H1 (cell line): ENCODE measurements at regions not wholly inside any gene's neighbourhood (a gene's known extent, or its start where the extent isn't known, plus 50 kb on each side); places are given as distances from the start of the nearest gene placed in this dataset.

Experiments
- CTCF ChIA-PET: fragments of 300-600 bp; sonication (Branson Sonifier 250); formaldehyde crosslinking; loops from one replicate; lab custom pipeline; 2021; ENCODE audit not compliant: partially characterized antibody; lab: Charles Lee
- POLR2A ChIA-PET: fragments of 300-600 bp; sonication (Branson Sonifier 250); formaldehyde crosslinking; loops from one replicate; lab custom pipeline; 2021; ENCODE audit warnings: inconsistent platforms; ENCODE audit not compliant: partially characterized antibody; lab: Charles Lee
- DNase-seq, 2 experiments: peaks; one replicate each; pipeline versions ENCODE4 v3.0.0 to v3.0.0-alpha.2; 2010 to 2022; ENCODE audit warnings: low spot score in 2 of 2, low read depth in 1 of 2, mixed read lengths in 1 of 2
- FAIRE-seq: peaks from 2 replicates; lab custom pipeline; 2011; peaks lifted over from hg19 to GRCh38; lab: Jason Lieb, UNC
- H2AFZ ChIP-seq: 2 replicates; pipeline ENCODE4 v1.8.1; 2012; ENCODE audit warnings: low read length, inconsistent platforms
- H2AK5ac ChIP-seq: 2 replicates; pipeline ENCODE4 v1.6.1; 2013; ENCODE audit warnings: low read depth, low read length
- H2BK120ac ChIP-seq: replicated peaks from 2 replicates; pipeline ENCODE3; 2013; ENCODE audit warnings: low read depth, low read length, inconsistent platforms
- H2BK12ac ChIP-seq: 2 replicates; pipeline ENCODE4 v1.6.1; 2013; ENCODE audit warnings: low read depth, low read length
- H2BK15ac ChIP-seq: 2 replicates; pipeline ENCODE4 v1.6.1; 2013; ENCODE audit warnings: low read length
- H2BK20ac ChIP-seq: 2 replicates; pipeline ENCODE4 v1.6.1; 2013; ENCODE audit warnings: low read length
- H2BK5ac ChIP-seq: 2 replicates; pipeline ENCODE4 v1.6.1; 2013; ENCODE audit warnings: low read depth, low read length
- H3K14ac ChIP-seq: 2 replicates; pipeline ENCODE4 v1.6.1; 2013; ENCODE audit warnings: inconsistent platforms; ENCODE audit not compliant: insufficient read length
- H3K18ac ChIP-seq: 2 replicates; pipeline ENCODE4 v1.6.1; 2013; ENCODE audit warnings: low read length; ENCODE audit errors: extremely low read depth
- H3K23ac ChIP-seq: 2 replicates; pipeline ENCODE4 v1.6.1; 2013; ENCODE audit warnings: inconsistent platforms; ENCODE audit not compliant: insufficient read length
- H3K23me2 ChIP-seq: 2 replicates; pipeline ENCODE4 v1.6.1; 2013; ENCODE audit warnings: low read depth, low read length
- H3K27ac ChIP-seq: 2 replicates; pipeline ENCODE4 v1.6.1; 2011; ENCODE audit warnings: low read depth, low read length, inconsistent platforms
- H3K27me3 ChIP-seq, 4 experiments: replicated peaks in 1 of 4; 1 replicate in 1 of 4; 2 replicates in 3 of 4; pipeline versions ENCODE4 v1.6.1 to v1.8.1; 2011 to 2013; ENCODE audit warnings: low read length in 3 of 4, mild to moderate bottlenecking in 3 of 4, inconsistent platforms in 2 of 4, mixed read lengths in 2 of 4, moderate library complexity in 1 of 4; ENCODE audit not compliant: control insufficient read depth in 3 of 4, insufficient read depth in 3 of 4; ENCODE audit errors: extremely low read depth in 1 of 4
- H3K36me3 ChIP-seq, 4 experiments: 2 replicates each; pipeline versions ENCODE4 v1.6.1 to v1.8.1; 2011 to 2013; ENCODE audit warnings: mild to moderate bottlenecking in 4 of 4, low read length in 3 of 4, moderate library complexity in 2 of 4, control low read depth in 1 of 4, inconsistent platforms in 1 of 4; ENCODE audit not compliant: insufficient read depth in 4 of 4, control insufficient read depth in 2 of 4
- H3K4ac ChIP-seq: replicated peaks from 2 replicates; pipeline ENCODE3; 2013; ENCODE audit warnings: low read length, low read depth, mixed read lengths, inconsistent platforms; ENCODE audit not compliant: insufficient read length
- H3K4me1 ChIP-seq, 4 experiments: replicated peaks in 1 of 4; 1 replicate in 1 of 4; 2 replicates in 3 of 4; pipeline versions ENCODE4 v1.6.1 to v1.8.1; 2011 to 2013; ENCODE audit warnings: low read length in 3 of 4, inconsistent platforms in 2 of 4, mixed read lengths in 1 of 4; ENCODE audit not compliant: insufficient read depth in 4 of 4, control insufficient read depth in 3 of 4
- H3K4me2 ChIP-seq, 2 experiments: 2 replicates each; pipeline versions ENCODE4 v1.6.1 to v1.8.1; 2011 to 2013; ENCODE audit warnings: low read depth in 2 of 2, low read length in 2 of 2, control low read depth in 1 of 2, inconsistent platforms in 1 of 2, mild to moderate bottlenecking in 1 of 2; ENCODE audit not compliant: insufficient read depth in 1 of 2
- H3K4me3 ChIP-seq, 4 experiments: fragments of 200-600, 300-600 bp in 1 of 4; sonication (generic), shearing (Covaris generic), sonication (Bioruptor Twin) in 1 of 4; 2 replicates each; pipeline versions ENCODE4 v1.5.1 to v1.8.1; 2011 to 2016; ENCODE audit warnings: low read length in 4 of 4, low read depth in 3 of 4, control low read depth in 2 of 4, inconsistent platforms in 2 of 4, mild to moderate bottlenecking in 2 of 4, mixed read lengths in 1 of 4, moderate library complexity in 1 of 4; ENCODE audit not compliant: insufficient read depth in 2 of 4; ENCODE audit errors: extremely low read depth in 1 of 4
- H3K56ac ChIP-seq: replicated peaks from 2 replicates; pipeline ENCODE3; 2013; ENCODE audit warnings: low read depth, mild to moderate bottlenecking, mixed read lengths, low read length, inconsistent platforms; ENCODE audit not compliant: insufficient read length
- H3K79me1 ChIP-seq: 2 replicates; pipeline ENCODE4 v1.6.1; 2013; ENCODE audit warnings: low read depth, low read length, control low read depth
- H3K79me2 ChIP-seq, 2 experiments: 2 replicates each; pipeline versions ENCODE4 v1.6.1 to v1.8.1; 2012 to 2013; ENCODE audit warnings: low read length in 2 of 2, mild to moderate bottlenecking in 2 of 2, inconsistent platforms in 1 of 2; ENCODE audit not compliant: insufficient read depth in 2 of 2, control insufficient read depth in 1 of 2
- H3K9ac ChIP-seq, 4 experiments: replicated peaks in 1 of 4; 1 replicate in 1 of 4; 2 replicates in 3 of 4; pipeline versions ENCODE4 v1.6.1 to v1.8.1; 2011 to 2013; ENCODE audit warnings: low read depth in 3 of 4, low read length in 3 of 4, control low read depth in 2 of 4, mild to moderate bottlenecking in 2 of 4, moderate library complexity in 2 of 4, inconsistent platforms in 1 of 4; ENCODE audit errors: extremely low read depth in 1 of 4
- H3K9me3 ChIP-seq, 2 experiments: 2 replicates each; pipeline versions ENCODE4 v1.6.1 to v1.8.1; 2012 to 2013; ENCODE audit warnings: mild to moderate bottlenecking in 2 of 2, moderate library complexity in 2 of 2, control low read depth in 1 of 2, inconsistent platforms in 1 of 2, low read depth in 1 of 2, low read length in 1 of 2, mixed read lengths in 1 of 2; ENCODE audit not compliant: insufficient read depth in 2 of 2
- H4K20me1 ChIP-seq, 2 experiments: replicated peaks in 1 of 2; 2 replicates each; pipeline versions ENCODE3 to v1.8.1; 2011 to 2013; ENCODE audit warnings: inconsistent platforms in 2 of 2, low read length in 2 of 2, mild to moderate bottlenecking in 1 of 2; ENCODE audit not compliant: insufficient read depth in 2 of 2, control insufficient read depth in 1 of 2
- H4K5ac ChIP-seq: 2 replicates; pipeline ENCODE4 v1.6.1; 2013; ENCODE audit warnings: low read length, low read depth, mixed read lengths, inconsistent platforms; ENCODE audit not compliant: insufficient read length
- H4K8ac ChIP-seq: 2 replicates; pipeline ENCODE4 v1.8.0; 2013; ENCODE audit warnings: mild to moderate bottlenecking, moderate library complexity, low read length, inconsistent platforms; ENCODE audit not compliant: insufficient read depth; ENCODE audit errors: extremely low read depth
- H4K91ac ChIP-seq: replicated peaks from 2 replicates; pipeline ENCODE3; 2013; ENCODE audit warnings: low read length, mixed read lengths, inconsistent platforms; ENCODE audit not compliant: insufficient read length
- BACH1 ChIP-seq: IDR thresholded peaks from 2 replicates; pipeline ENCODE4 v1.6.1; 2012; ENCODE audit warnings: low read length, improper control_type of control experiment
- BCL11A ChIP-seq, 2 experiments: IDR thresholded peaks; one replicate each; pipeline ENCODE4 v1.6.1; 2011; ENCODE audit warnings: low read depth in 2 of 2, low read length in 2 of 2, mild to moderate bottlenecking in 2 of 2
- GTF2F1 ChIP-seq: IDR thresholded peaks from 2 replicates; pipeline ENCODE4 v1.6.1; 2012; ENCODE audit warnings: low read depth, low read length, improper control_type of control experiment, borderline replicate concordance
- RFX5 ChIP-seq: IDR thresholded peaks from 2 replicates; pipeline ENCODE4 v1.6.1; 2011; ENCODE audit warnings: low read depth, low read length, improper control_type of control experiment, borderline replicate concordance
- SP1 ChIP-seq: IDR thresholded peaks from 2 replicates; pipeline ENCODE4 v1.6.1; 2011; ENCODE audit warnings: low read depth, low read length
- WGBS, 2 experiments: shearing (Covaris generic) in 1 of 2; methylation state at CpG; one replicate each; pipeline versions ENCODE4 v1.1.6 to v1.1.7; 2013 to 2015; ENCODE audit warnings: low lambda C conversion rate in 2 of 2, mixed read lengths in 2 of 2, inconsistent platforms in 1 of 2, low coverage in 1 of 2, missing lambda C conversion rate in 1 of 2; ENCODE audit not compliant: insufficient replicate concordance in 2 of 2, insufficient coverage in 1 of 2, insufficient read length in 1 of 2; ENCODE audit errors: extremely low coverage in 1 of 2, missing lambda C conversion rate in 1 of 2; 5-methylcytosine and 5-hydroxymethylcytosine counted together

DNA sequence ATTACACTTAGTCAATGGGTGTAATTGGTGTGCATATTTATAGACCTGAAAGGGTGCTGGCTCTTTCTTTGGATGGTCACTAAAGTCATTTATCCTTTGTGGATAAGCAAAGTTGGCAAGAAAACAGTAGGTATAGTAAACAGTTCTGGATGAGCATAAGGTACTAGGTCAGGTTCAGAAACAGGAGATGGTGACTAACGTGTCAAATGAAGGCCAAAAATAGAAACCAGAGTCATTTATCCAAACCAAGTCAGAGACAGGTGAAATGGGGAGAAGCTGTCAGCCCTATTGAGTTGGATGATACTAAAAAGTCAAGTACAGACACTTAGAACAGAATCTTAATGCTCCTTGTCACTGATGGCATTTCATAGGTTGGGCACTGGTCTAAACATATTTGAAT is 313.1 kb downstream of the KLHL13 start:
- no peak overlapping the region for H3K4me3 ChIP-seq
- no peaks in the 10 kb centered on the region for H3K79me1 ChIP-seq
- H2AK5ac ChIP-seq, result no peak overlapping the region
- no peak for TF ChIP-seq BCL11A (IDR thresholded peaks at IDR 0.05; ENCODE audit: low read depth in 2 of 2, low read length in 2 of 2)
- TF ChIP-seq BACH1, result no peak
- no peak for TF ChIP-seq RFX5
- no peak for TF ChIP-seq SP1
- no peak for TF ChIP-seq GTF2F1
- H4K5ac ChIP-seq, result no peak overlapping the region
- H3K4ac ChIP-seq, result no peak overlapping the region
- no peak overlapping the region for H2BK20ac ChIP-seq
- H3K18ac ChIP-seq, result no peak overlapping the region
- CTCF ChIA-PET, result interaction anchor here (1.0 kb wide), 1 partner anchor 14 kb away, joined by 3 read pairs; no protein-coding TSS in a partner anchor
- H3K9ac ChIP-seq, result no peak overlapping the region
- no peak overlapping the region for H4K91ac ChIP-seq
- H4K8ac ChIP-seq, result no peak overlapping the region
- no peaks in the 10 kb centered on the region for H4K20me1 ChIP-seq
- H3K23me2 ChIP-seq, result no peaks in the 10 kb centered on the region
- FAIRE-seq (no peak), DNase-seq (no peak)
- H2BK5ac ChIP-seq, result no peak overlapping the region
- WGBS, 2 experiments, result 88% methylated on average over 1 of the region's 1 CpG; no CpG with 5 or more reads in 1 of the 2 experiments
- H3K36me3 ChIP-seq, result no peaks in the 10 kb centered on the region
- POLR2A ChIA-PET, result interaction anchor here (1.0 kb wide), 1 partner anchor 510 kb away, joined by 3 read pairs; no protein-coding TSS in a partner anchor
- no peak overlapping the region for H3K27ac ChIP-seq
- no peak overlapping the region for H2BK15ac ChIP-seq
- no peaks in the 10 kb centered on the region for H3K4me1 ChIP-seq
- H3K14ac ChIP-seq, result no peak overlapping the region
- H3K23ac ChIP-seq, result no peak overlapping the region
- no peaks in the 10 kb centered on the region for H3K79me2 ChIP-seq
- no peak overlapping the region for H2BK120ac ChIP-seq
- H2BK12ac ChIP-seq, result no peak overlapping the region
- no peak overlapping the region for H3K4me2 ChIP-seq
- no peak overlapping the region for H2AFZ ChIP-seq
- no peaks in the 10 kb centered on the region for H3K27me3 ChIP-seq
- no peak overlapping the region for H3K56ac ChIP-seq
- H3K9me3 ChIP-seq, result no peaks in the 10 kb centered on the region
